ENCODE measurements at regions not wholly inside any gene's neighbourhood (a gene's known extent, or its start where the extent isn't known, plus 50 kb on each side); places are given as distances from the start of the nearest gene placed in this dataset.
"Not testable (repeated sequence)": the region's sequence is repeated elsewhere in the genome, so short reads cannot be mapped to it uniquely, and the experiment has no call there.

- no peak for DNase-seq
Observed at GRCh38 chr6:8619853-8620252, 184.5 kb upstream of the SLC35B3 start.

GRCh38 chr6:8619408-8619807 is 184.1 kb upstream of the SLC35B3 start:
- not testable (repeated sequence) for DNase-seq

- DNase-seq: no peak
Observed at GRCh38 chr6:8608737-8609136, 173.4 kb upstream of the SLC35B3 start.

GRCh38 chr6:8589941-8590729 is 154.8 kb upstream of the SLC35B3 start:
- no peak for DNase-seq

GRCh38 chr6:8588176-8588575 is 152.8 kb upstream of the SLC35B3 start:
- DNase-seq: no peak

- DNase-seq: no peak
Observed at GRCh38 chr6:8583291-8583690, 147.9 kb upstream of the SLC35B3 start.

- DNase-seq: no peak
Observed at GRCh38 chr6:8579372-8579771, 144.0 kb upstream of the SLC35B3 start.

GRCh38 chr6:8578006-8578405 is 142.7 kb upstream of the SLC35B3 start:
- DNase-seq: no peak

GRCh38 chr6:8574749-8575468 is 139.6 kb upstream of the SLC35B3 start:
- no peak for DNase-seq

GRCh38 chr6:8574311-8574710 is 139.0 kb upstream of the SLC35B3 start:
- DNase-seq: no peak

GRCh38 chr6:8570256-8570920 is 135.0 kb upstream of the SLC35B3 start:
- DNase-seq: no peak

- DNase-seq: no peak
Observed at GRCh38 chr6:8562125-8562524, 126.8 kb upstream of the SLC35B3 start.

- no peak for DNase-seq
Observed at GRCh38 chr6:8558953-8559352, 123.6 kb upstream of the SLC35B3 start.

GRCh38 chr6:8557014-8557748 is 121.8 kb upstream of the SLC35B3 start:
- no peak for DNase-seq

GRCh38 chr6:8556370-8557013 is 121.1 kb upstream of the SLC35B3 start:
- no peak for DNase-seq

- no peak for DNase-seq
Observed at GRCh38 chr6:8551993-8552392, 116.6 kb upstream of the SLC35B3 start.

GRCh38 chr6:8551386-8551785 is 116.0 kb upstream of the SLC35B3 start:
- DNase-seq: no peak

- no peak for DNase-seq
Observed at GRCh38 chr6:8549074-8549790, 113.9 kb upstream of the SLC35B3 start.

GRCh38 chr6:8546496-8546895 is 111.2 kb upstream of the SLC35B3 start:
- no peak for DNase-seq

GRCh38 chr6:8545336-8545735 is 110.0 kb upstream of the SLC35B3 start:
- no peak for DNase-seq

- no peak for DNase-seq
Observed at GRCh38 chr6:8543714-8544113, 108.4 kb upstream of the SLC35B3 start.

- DNase-seq: no peak
Observed at GRCh38 chr6:8539453-8539852, 104.1 kb upstream of the SLC35B3 start.
